ACHN (cell line): ENCODE measurements at regions not wholly inside any gene's neighbourhood (a gene's known extent, or its start where the extent isn't known, plus 50 kb on each side); places are given as distances from the start of the nearest gene placed in this dataset.

ENCODE experiments used
- DNase-seq: peaks from one replicate; pipeline ENCODE4 v3.0.0-alpha.2; 2015
- in situ Hi-C: cut with HindIII; loops from 2 replicates; pipeline ENCODE4 v1.10.0; 2017; ENCODE audit warnings: low sequenced_read_pairs, low pct_ligation_motif_present, low pct_unique_long_range_greater_than_20kb

GRCh38 chr5:128649192-128649591 is 111.1 kb upstream of the FBN2 start:
- in situ Hi-C loops, result no loop called here
- no peak for DNase-seq

- in situ Hi-C loops, result no loop called here
Observed at GRCh38 chr5:128662997-128663396, 125.0 kb upstream of the FBN2 start.

GRCh38 chr5:128665747-128666355 is 127.8 kb upstream of the FBN2 start:
- in situ Hi-C loops, result no loop called here
- DNase-seq, result no peak

More at GRCh38 chr5:128662997-128663396, 125.0 kb upstream of the FBN2 start:
- no peak for DNase-seq

GRCh38 chr5:128667152-128667551 is 129.1 kb upstream of the FBN2 start:
- DNase-seq, result no peak
- in situ Hi-C loops, result no loop called here

GRCh38 chr5:128667751-128668150 is 129.7 kb upstream of the FBN2 start:
- DNase-seq, result no peak
- in situ Hi-C loops, result no loop called here

GRCh38 chr5:128668921-128669320 is 130.9 kb upstream of the FBN2 start:
- no peak for DNase-seq
- in situ Hi-C loops, result no loop called here

GRCh38 chr5:128669803-128670202 is 131.8 kb upstream of the FBN2 start:
- in situ Hi-C loops, result no loop called here
- DNase-seq, result no peak

GRCh38 chr5:128671943-128672342 is 133.9 kb upstream of the FBN2 start:
- no peak for DNase-seq
- in situ Hi-C loops, result no loop called here

- no peak for DNase-seq
- in situ Hi-C loops, result no loop called here
Observed at GRCh38 chr5:128673000-128673399, 135.0 kb upstream of the FBN2 start.

GRCh38 chr5:128673411-128673957 is 135.4 kb upstream of the FBN2 start:
- DNase-seq, result no peak
- in situ Hi-C loops, result no loop called here

- no peak for DNase-seq
- in situ Hi-C loops, result no loop called here
Observed at GRCh38 chr5:128673970-128674369, 135.9 kb upstream of the FBN2 start.

- peak; percentile 45 for DNase-seq
- in situ Hi-C loops, result no loop called here
Observed at GRCh38 chr5:128674837-128675446, 136.9 kb upstream of the FBN2 start.

GRCh38 chr5:128681096-128681495 is 143.1 kb upstream of the FBN2 start:
- in situ Hi-C loops, result no loop called here
- no peak for DNase-seq

- in situ Hi-C loops, result no loop called here
- no peak for DNase-seq
Observed at GRCh38 chr5:128681764-128682592, 143.9 kb upstream of the FBN2 start.

- DNase-seq, result no peak
- in situ Hi-C loops, result no loop called here
Observed at GRCh38 chr5:128682669-128683068, 144.6 kb upstream of the FBN2 start.

- DNase-seq, result no peak
- in situ Hi-C loops, result no loop called here
Observed at GRCh38 chr5:128684961-128685360, 146.9 kb upstream of the FBN2 start.

GRCh38 chr5:128687930-128688329 is 149.9 kb upstream of the FBN2 start:
- no peak for DNase-seq
- in situ Hi-C loops, result no loop called here

- no peak for DNase-seq
- in situ Hi-C loops, result no loop called here
Observed at GRCh38 chr5:128693764-128694163, 155.7 kb upstream of the FBN2 start.

- no peak for DNase-seq
- in situ Hi-C loops, result no loop called here
Observed at GRCh38 chr5:128695791-128696530, 157.9 kb upstream of the FBN2 start.
